Spleen (tissue), 7 donors: ENCODE measurements at regions not wholly inside any gene's neighbourhood (a gene's known extent, or its start where the extent isn't known, plus 50 kb on each side); places are given as distances from the start of the nearest gene placed in this dataset.

Experiments used
- CTCF ChIP-seq, 11 experiments: fragments of 200-600 bp in 7 of 11; fragments of 450-650 bp in 4 of 11; sonication (generic) in 4 of 11; IDR thresholded peaks in 8 of 11; conservative IDR thresholded peaks in 3 of 11; 1 replicate in 7 of 11; 2 replicates in 4 of 11; pipeline versions ENCODE4 v1.4.0 to v1.8.0; 2016 to 2021; ENCODE audit warnings: antibody characterized with exemption in 11 of 11, inconsistent platforms in 4 of 11, mild to moderate bottlenecking in 1 of 11
- POLR2A ChIP-seq, 3 donors: fragments of 450-650 bp; IDR thresholded peaks; one replicate each; pipeline ENCODE4 v1.5.1; 2017; ENCODE audit warnings: antibody characterized with exemption in 3 of 3, mild to moderate bottlenecking in 1 of 3
- donor health status: DM: no; HTN: no; CAD: no; lungs with moderate emphysema.
- donor health status: DM: no; HTN: no; CAD: no.
- donor health status: DM: no; HTN: no; CAD: no.

- TF ChIP-seq CTCF (IDR thresholded peaks at IDR 0.05 in 8 of 11, conservative IDR thresholded peaks at IDR 0.05 in 3 of 11) (no peak), POLR2A (IDR thresholded peaks at IDR 0.05) (no peak)
Observed at GRCh38 chr14:86027990-86028389, 498.0 kb downstream of the FLRT2 start.
